ENCODE measurements at regions not wholly inside any gene's neighbourhood (a gene's known extent, or its start where the extent isn't known, plus 50 kb on each side); places are given as distances from the start of the nearest gene placed in this dataset.

GRCh38 chr12:61987173-61987572, 273.0 kb upstream of the USP15 start:
- TF ChIP-seq CTCF (IDR thresholded peaks at IDR 0.05; ENCODE audit: low read depth, low read length): no peak
- no peak overlapping the region for H3K4me3 ChIP-seq (ENCODE audit: low read depth, low read length)

GRCh38 chr12:61991661-61992060, 268.5 kb upstream of the USP15 start:
- no peak for DNase-seq
- TF ChIP-seq CTCF (IDR thresholded peaks at IDR 0.05; ENCODE audit: low read depth, low read length): no peak
- H3K4me3 ChIP-seq (ENCODE audit: low read depth, low read length): no peak overlapping the region
- no peaks in the 10 kb centered on the region for H3K36me3 ChIP-seq
- H3K27ac ChIP-seq: no peak overlapping the region
- H3K27me3 ChIP-seq (ENCODE audit: insufficient read depth, low read depth, severe bottlenecking): no peaks in the 10 kb centered on the region
- H3K9me3 ChIP-seq (ENCODE audit: severe bottlenecking): no peaks in the 10 kb centered on the region

More at GRCh38 chr12:61987173-61987572, 273.0 kb upstream of the USP15 start:
- no peaks in the 10 kb centered on the region for H3K9me3 ChIP-seq (ENCODE audit: severe bottlenecking)
- H3K36me3 ChIP-seq: no peaks in the 10 kb centered on the region
- no peaks in the 10 kb centered on the region for H3K27me3 ChIP-seq (ENCODE audit: insufficient read depth, low read depth, severe bottlenecking)
- no peak overlapping the region for H3K27ac ChIP-seq
- DNase-seq: no peak

- no peak for DNase-seq
- peak; percentile 76 for TF ChIP-seq CTCF (IDR thresholded peaks at IDR 0.05; ENCODE audit: low read depth, low read length)
Measured at GRCh38 chr12:61993734-61994345, 266.4 kb upstream of the USP15 start.

GRCh38 chr12:61996717-61997116, 263.5 kb upstream of the USP15 start:
- Histone ChIP-seq H3K4me3 (ENCODE audit: low read depth, low read length) (no peak overlapping the region), H3K9me3 (ENCODE audit: severe bottlenecking) (peaks cover 2% of the 10 kb centered on the region), H3K27ac (no peak overlapping the region), H3K27me3 (ENCODE audit: insufficient read depth, low read depth, severe bottlenecking) (no peaks in the 10 kb centered on the region), H3K36me3 (no peaks in the 10 kb centered on the region)
- TF ChIP-seq CTCF (IDR thresholded peaks at IDR 0.05; ENCODE audit: low read depth, low read length): no peak
- DNase-seq: no peak

More at GRCh38 chr12:61993734-61994345, 266.4 kb upstream of the USP15 start:
- Histone ChIP-seq H3K36me3 (no peaks in the 10 kb centered on the region), H3K9me3 (ENCODE audit: severe bottlenecking) (no peaks in the 10 kb centered on the region), H3K4me3 (ENCODE audit: low read depth, low read length) (no peak overlapping the region), H3K27me3 (ENCODE audit: insufficient read depth, low read depth, severe bottlenecking) (no peaks in the 10 kb centered on the region), H3K27ac (no peak overlapping the region)

- Histone ChIP-seq H3K27me3 (ENCODE audit: insufficient read depth, low read depth, severe bottlenecking) (no peaks in the 10 kb centered on the region), H3K36me3 (no peaks in the 10 kb centered on the region), H3K9me3 (ENCODE audit: severe bottlenecking) (peaks cover 2% of the 10 kb centered on the region), H3K27ac (no peak overlapping the region), H3K4me3 (ENCODE audit: low read depth, low read length) (no peak overlapping the region)
- TF ChIP-seq CTCF (IDR thresholded peaks at IDR 0.05; ENCODE audit: low read depth, low read length): no peak
- DNase-seq: no peak
Measured at GRCh38 chr12:61998791-61999190, 261.4 kb upstream of the USP15 start.

- no peak for DNase-seq
- Histone ChIP-seq H3K27me3 (ENCODE audit: insufficient read depth, low read depth, severe bottlenecking) (no peaks in the 10 kb centered on the region), H3K9me3 (ENCODE audit: severe bottlenecking) (peaks cover 2% of the 10 kb centered on the region), H3K4me3 (ENCODE audit: low read depth, low read length) (no peak overlapping the region), H3K27ac (no peak overlapping the region), H3K36me3 (no peaks in the 10 kb centered on the region)
- no peak for TF ChIP-seq CTCF (IDR thresholded peaks at IDR 0.05; ENCODE audit: low read depth, low read length)
Measured at GRCh38 chr12:61999311-61999710, 260.9 kb upstream of the USP15 start.

Measured in WERI-Rb-1 (cell line).